ENCODE measurements at regions not wholly inside any gene's neighbourhood (a gene's known extent, or its start where the extent isn't known, plus 50 kb on each side); places are given as distances from the start of the nearest gene placed in this dataset.

- ATAC-seq (ENCODE audit: low read depth) = no peak
Observed at GRCh38 chr12:66910366-66910974, 231.6 kb upstream of the GRIP1 start.

GRCh38 chr12:66915306-66915904, 236.5 kb upstream of the GRIP1 start:
- no peak for TF ChIP-seq CTCF (IDR thresholded peaks at IDR 0.05; ENCODE audit: poor library complexity, severe bottlenecking)

More at GRCh38 chr12:66910366-66910974, 231.6 kb upstream of the GRIP1 start:
- Histone ChIP-seq H3K27ac (ENCODE audit: poor library complexity, severe bottlenecking) (no peak overlapping the region), H3K9me3 (ENCODE audit: severe bottlenecking) (no peaks in the 10 kb centered on the region), H3K4me3 (ENCODE audit: severe bottlenecking) (no peak overlapping the region), H3K36me3 (ENCODE audit: low read depth) (no peaks in the 10 kb centered on the region), H3K4me1 (ENCODE audit: insufficient read depth, poor library complexity, severe bottlenecking) (no peaks in the 10 kb centered on the region), H3K27me3 (ENCODE audit: insufficient read depth, poor library complexity, severe bottlenecking) (no peaks in the 10 kb centered on the region)
- no peak for TF ChIP-seq CTCF (IDR thresholded peaks at IDR 0.05; ENCODE audit: poor library complexity, severe bottlenecking)
- DNase-seq (ENCODE audit: low spot score) = no peak

GRCh38 chr12:66916189-66916588, 237.3 kb upstream of the GRIP1 start:
- H3K4me1 ChIP-seq (ENCODE audit: insufficient read depth, poor library complexity, severe bottlenecking) = no peaks in the 10 kb centered on the region
- no peaks in the 10 kb centered on the region for H3K9me3 ChIP-seq (ENCODE audit: severe bottlenecking)
- no peak for TF ChIP-seq CTCF (IDR thresholded peaks at IDR 0.05; ENCODE audit: poor library complexity, severe bottlenecking)
- no peak overlapping the region for H3K4me3 ChIP-seq (ENCODE audit: severe bottlenecking)
- H3K27ac ChIP-seq (ENCODE audit: poor library complexity, severe bottlenecking) = no peak overlapping the region
- no peaks in the 10 kb centered on the region for H3K36me3 ChIP-seq (ENCODE audit: low read depth)
- H3K27me3 ChIP-seq (ENCODE audit: insufficient read depth, poor library complexity, severe bottlenecking) = no peaks in the 10 kb centered on the region
- DNase-seq (ENCODE audit: low spot score) (no peak), ATAC-seq (ENCODE audit: low read depth) (peak; percentile 45; the same call in 2 of the 3 replicates)

More at GRCh38 chr12:66915306-66915904, 236.5 kb upstream of the GRIP1 start:
- ATAC-seq (ENCODE audit: low read depth) = no peak
- H3K36me3 ChIP-seq (ENCODE audit: low read depth) = no peaks in the 10 kb centered on the region
- H3K27ac ChIP-seq (ENCODE audit: poor library complexity, severe bottlenecking) = no peak overlapping the region
- no peak overlapping the region for H3K4me3 ChIP-seq (ENCODE audit: severe bottlenecking)
- H3K4me1 ChIP-seq (ENCODE audit: insufficient read depth, poor library complexity, severe bottlenecking) = no peaks in the 10 kb centered on the region
- DNase-seq (ENCODE audit: low spot score) = no peak
- no peaks in the 10 kb centered on the region for H3K27me3 ChIP-seq (ENCODE audit: insufficient read depth, poor library complexity, severe bottlenecking)
- no peaks in the 10 kb centered on the region for H3K9me3 ChIP-seq (ENCODE audit: severe bottlenecking)

- no peaks in the 10 kb centered on the region for H3K9me3 ChIP-seq (ENCODE audit: severe bottlenecking)
- H3K4me3 ChIP-seq (ENCODE audit: severe bottlenecking) = no peak overlapping the region
- H3K36me3 ChIP-seq (ENCODE audit: low read depth) = no peaks in the 10 kb centered on the region
- H3K4me1 ChIP-seq (ENCODE audit: insufficient read depth, poor library complexity, severe bottlenecking) = no peaks in the 10 kb centered on the region
- ATAC-seq (ENCODE audit: low read depth) (no peak), DNase-seq (ENCODE audit: low spot score) (no peak)
- H3K27ac ChIP-seq (ENCODE audit: poor library complexity, severe bottlenecking) = no peak overlapping the region
- H3K27me3 ChIP-seq (ENCODE audit: insufficient read depth, poor library complexity, severe bottlenecking) = no peaks in the 10 kb centered on the region
- TF ChIP-seq CTCF (IDR thresholded peaks at IDR 0.05; ENCODE audit: poor library complexity, severe bottlenecking) = no peak
Observed at GRCh38 chr12:66919466-66919865, 240.6 kb upstream of the GRIP1 start.

- H3K27me3 ChIP-seq (ENCODE audit: insufficient read depth, poor library complexity, severe bottlenecking) = no peaks in the 10 kb centered on the region
- H3K4me1 ChIP-seq (ENCODE audit: insufficient read depth, poor library complexity, severe bottlenecking) = no peaks in the 10 kb centered on the region
Observed at GRCh38 chr12:66920205-66920604, 241.3 kb upstream of the GRIP1 start.

More at GRCh38 chr12:66920205-66920604, 241.3 kb upstream of the GRIP1 start:
- TF ChIP-seq CTCF (IDR thresholded peaks at IDR 0.05; ENCODE audit: poor library complexity, severe bottlenecking) = no peak
- ATAC-seq (ENCODE audit: low read depth) (no peak), DNase-seq (ENCODE audit: low spot score) (no peak)
- H3K9me3 ChIP-seq (ENCODE audit: severe bottlenecking) = no peaks in the 10 kb centered on the region
- no peaks in the 10 kb centered on the region for H3K36me3 ChIP-seq (ENCODE audit: low read depth)
- no peak overlapping the region for H3K27ac ChIP-seq (ENCODE audit: poor library complexity, severe bottlenecking)
- no peak overlapping the region for H3K4me3 ChIP-seq (ENCODE audit: severe bottlenecking)
